ENCODE measurements at regions not wholly inside any gene's neighbourhood (a gene's known extent, or its start where the extent isn't known, plus 50 kb on each side); places are given as distances from the start of the nearest gene placed in this dataset.
A peak's percentile ranks its signal among the peaks of the same experiment; 100 is the strongest.

GRCh38 chr3:177828208-177828565 is 630.9 kb upstream of the TBL1XR1 start:
- H3K4me1 ChIP-seq (ENCODE audit: control insufficient read depth, insufficient read depth, low read length) = peaks cover 35% of the 10 kb centered on the region
- peak overlapping the region in 1 of 2 donors; percentile 54 for H3K9ac ChIP-seq (ENCODE audit: low read length in 2 of 2)
- H3K9me3 ChIP-seq (ENCODE audit: control insufficient read depth in 2 of 2, low read length in 2 of 2) = no peaks in the 10 kb centered on the region
- no peak overlapping the region for H3K27ac ChIP-seq (ENCODE audit: low read length)
- H3K27me3 ChIP-seq (ENCODE audit: control insufficient read depth in 1 of 2, insufficient read depth in 2 of 2, low read length in 2 of 2) = no peaks in the 10 kb centered on the region
- no peaks in the 10 kb centered on the region for H3K36me3 ChIP-seq (ENCODE audit: control insufficient read depth in 2 of 2, insufficient read depth in 2 of 2, low read length in 2 of 2)
- peak overlapping the region in 1 of 2 donors; percentile 37 for H3K4me3 ChIP-seq (ENCODE audit: low read length in 2 of 2)

DNA sequence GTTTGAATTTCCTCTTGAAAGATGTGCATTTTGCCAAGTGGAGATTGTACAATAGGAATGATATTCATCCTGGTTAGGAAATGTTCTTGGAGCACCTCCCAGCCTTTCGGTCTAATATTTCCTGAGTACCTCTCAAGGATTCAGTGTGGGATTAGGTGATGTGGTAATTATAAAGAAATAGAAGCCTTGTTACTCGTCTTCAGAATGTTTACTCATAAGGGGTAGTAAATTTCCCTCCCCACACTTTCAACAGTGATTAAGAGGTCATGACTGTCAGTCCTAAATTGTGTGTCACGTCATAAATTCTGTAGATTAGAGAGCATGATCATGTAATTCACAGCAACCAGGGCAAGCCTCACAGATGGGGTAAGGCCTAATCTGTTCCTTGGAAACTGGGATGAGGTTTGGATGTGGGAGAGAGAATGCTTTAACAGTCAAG is 633.1 kb upstream of the TBL1XR1 start:
- H3K9ac ChIP-seq (ENCODE audit: low read length in 2 of 2) = no peak overlapping the region
- peaks cover 24% of the 10 kb centered on the region for H3K4me1 ChIP-seq (ENCODE audit: control insufficient read depth, insufficient read depth, low read length)
- H3K36me3 ChIP-seq (ENCODE audit: control insufficient read depth in 2 of 2, insufficient read depth in 2 of 2, low read length in 2 of 2) = no peaks in the 10 kb centered on the region
- H3K9me3 ChIP-seq (ENCODE audit: control insufficient read depth in 2 of 2, low read length in 2 of 2) = no peaks in the 10 kb centered on the region
- no peak overlapping the region for H3K4me3 ChIP-seq (ENCODE audit: low read length in 2 of 2)
- H3K27ac ChIP-seq (ENCODE audit: low read length) = peak overlapping the region; percentile 1
- H3K27me3 ChIP-seq (ENCODE audit: control insufficient read depth in 1 of 2, insufficient read depth in 2 of 2, low read length in 2 of 2) = no peaks in the 10 kb centered on the region

DNA sequence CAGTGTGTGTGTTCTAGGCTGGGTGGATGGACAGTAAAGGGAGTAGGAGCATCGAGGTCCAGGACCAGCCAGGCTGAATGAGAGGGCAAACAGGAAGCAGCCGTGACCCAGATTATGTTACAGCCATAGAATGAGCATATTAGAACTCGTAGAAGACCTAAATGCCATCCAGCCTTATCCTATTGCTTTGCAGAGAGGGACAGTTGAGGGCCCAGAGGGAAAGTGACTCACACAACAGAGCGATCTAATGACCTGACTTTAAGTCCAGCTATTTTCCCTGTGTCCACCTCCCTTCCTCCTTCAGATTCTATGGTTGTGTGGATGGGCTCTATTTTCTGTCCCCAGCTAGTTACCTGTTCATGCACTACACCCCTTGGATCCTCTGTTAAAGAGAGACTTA is 634.1 kb upstream of the TBL1XR1 start:
- Histone ChIP-seq H3K27me3 (ENCODE audit: control insufficient read depth in 1 of 2, insufficient read depth in 2 of 2, low read length in 2 of 2) (no peaks in the 10 kb centered on the region), H3K9me3 (ENCODE audit: control insufficient read depth in 2 of 2, low read length in 2 of 2) (no peaks in the 10 kb centered on the region), H3K9ac (ENCODE audit: low read length in 2 of 2) (no peak overlapping the region), H3K4me1 (ENCODE audit: control insufficient read depth, insufficient read depth, low read length) (peaks cover 24% of the 10 kb centered on the region), H3K27ac (ENCODE audit: low read length) (no peak overlapping the region), H3K36me3 (ENCODE audit: control insufficient read depth in 2 of 2, insufficient read depth in 2 of 2, low read length in 2 of 2) (no peaks in the 10 kb centered on the region), H3K4me3 (ENCODE audit: low read length in 2 of 2) (no peak overlapping the region)

DNA sequence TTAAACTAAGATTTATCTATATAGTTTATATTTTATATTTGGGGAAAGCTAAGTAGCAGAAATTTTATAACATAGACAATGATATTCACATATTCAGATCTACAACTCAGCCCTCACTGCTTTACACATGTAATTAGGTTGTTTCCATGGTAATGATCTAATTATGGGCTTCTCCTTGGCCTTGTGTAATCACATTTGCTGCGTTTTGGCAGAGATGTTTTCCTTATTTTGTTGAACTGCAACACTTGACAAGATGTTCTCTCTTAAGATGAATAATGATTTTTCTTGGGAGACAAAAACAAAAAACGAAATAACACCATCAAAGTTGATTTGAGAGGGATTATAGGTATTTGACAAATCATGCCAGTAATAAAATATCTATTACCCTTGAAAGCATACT is 635.6 kb upstream of the TBL1XR1 start:
- Histone ChIP-seq H3K9ac (ENCODE audit: low read length in 2 of 2) (no peak overlapping the region), H3K27ac (ENCODE audit: low read length) (no peak overlapping the region), H3K4me3 (ENCODE audit: low read length in 2 of 2) (no peak overlapping the region), H3K9me3 (ENCODE audit: control insufficient read depth in 2 of 2, low read length in 2 of 2) (no peaks in the 10 kb centered on the region), H3K4me1 (ENCODE audit: control insufficient read depth, insufficient read depth, low read length) (peaks cover 19% of the 10 kb centered on the region), H3K27me3 (ENCODE audit: control insufficient read depth in 1 of 2, insufficient read depth in 2 of 2, low read length in 2 of 2) (no peaks in the 10 kb centered on the region), H3K36me3 (ENCODE audit: control insufficient read depth in 2 of 2, insufficient read depth in 2 of 2, low read length in 2 of 2) (no peaks in the 10 kb centered on the region)

DNA sequence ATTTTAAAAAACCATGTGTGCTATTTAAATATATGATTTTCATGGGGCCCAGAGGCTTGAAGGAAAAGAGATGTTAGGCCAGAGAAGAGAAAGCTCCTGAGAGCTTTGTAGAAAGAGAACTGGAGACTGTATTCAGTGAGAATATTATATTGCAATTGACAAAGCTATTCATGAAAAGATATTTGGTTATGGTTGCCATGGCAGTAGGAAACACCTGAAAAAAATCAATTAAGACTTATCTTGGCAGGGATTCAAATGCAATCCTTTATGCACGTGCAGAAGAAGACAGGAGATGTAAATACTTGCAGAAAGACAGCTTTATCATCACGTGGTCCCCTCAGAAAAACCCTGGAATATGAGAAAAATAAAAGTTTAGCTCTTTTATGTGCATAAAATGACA is 636.0 kb upstream of the TBL1XR1 start:
- H3K4me3 ChIP-seq (ENCODE audit: low read length in 2 of 2) = no peak overlapping the region
- no peaks in the 10 kb centered on the region for H3K27me3 ChIP-seq (ENCODE audit: control insufficient read depth in 1 of 2, insufficient read depth in 2 of 2, low read length in 2 of 2)
- H3K4me1 ChIP-seq (ENCODE audit: control insufficient read depth, insufficient read depth, low read length) = peaks cover 19% of the 10 kb centered on the region
- no peaks in the 10 kb centered on the region for H3K36me3 ChIP-seq (ENCODE audit: control insufficient read depth in 2 of 2, insufficient read depth in 2 of 2, low read length in 2 of 2)
- no peak overlapping the region for H3K9ac ChIP-seq (ENCODE audit: low read length in 2 of 2)
- H3K9me3 ChIP-seq (ENCODE audit: control insufficient read depth in 2 of 2, low read length in 2 of 2) = no peaks in the 10 kb centered on the region
- no peak overlapping the region for H3K27ac ChIP-seq (ENCODE audit: low read length)

DNA sequence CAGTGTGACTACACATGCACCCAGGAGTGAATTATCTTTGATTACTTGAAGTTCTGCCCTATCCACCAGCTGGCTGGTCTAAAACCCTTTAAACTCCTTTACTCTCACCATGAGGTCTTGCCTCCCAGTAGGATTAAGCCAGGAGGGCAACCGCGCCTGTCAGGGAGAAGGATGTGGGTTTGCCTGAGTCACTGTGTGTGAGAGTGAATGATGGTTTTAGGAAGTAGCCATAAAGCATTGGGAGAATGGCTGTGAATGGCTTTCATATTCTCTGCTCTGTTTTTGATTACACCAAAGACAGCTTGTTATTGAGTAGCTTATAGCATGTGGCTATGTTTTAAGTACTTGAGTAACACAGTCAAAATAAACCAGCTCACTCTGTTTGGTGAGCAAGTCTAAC is 637.7 kb upstream of the TBL1XR1 start:
- Histone ChIP-seq H3K27ac (ENCODE audit: low read length) (no peak overlapping the region), H3K36me3 (ENCODE audit: control insufficient read depth in 2 of 2, insufficient read depth in 2 of 2, low read length in 2 of 2) (no peaks in the 10 kb centered on the region), H3K27me3 (ENCODE audit: control insufficient read depth in 1 of 2, insufficient read depth in 2 of 2, low read length in 2 of 2) (no peaks in the 10 kb centered on the region), H3K4me3 (ENCODE audit: low read length in 2 of 2) (no peak overlapping the region), H3K9me3 (ENCODE audit: control insufficient read depth in 2 of 2, low read length in 2 of 2) (no peaks in the 10 kb centered on the region), H3K9ac (ENCODE audit: low read length in 2 of 2) (no peak overlapping the region), H3K4me1 (ENCODE audit: control insufficient read depth, insufficient read depth, low read length) (peaks cover 10% of the 10 kb centered on the region)

- Histone ChIP-seq H3K27me3 (ENCODE audit: control insufficient read depth in 1 of 2, insufficient read depth in 2 of 2, low read length in 2 of 2) (no peaks in the 10 kb centered on the region), H3K4me1 (ENCODE audit: control insufficient read depth, insufficient read depth, low read length) (peaks cover 4% of the 10 kb centered on the region), H3K9ac (ENCODE audit: low read length in 2 of 2) (no peak overlapping the region), H3K27ac (ENCODE audit: low read length) (no peak overlapping the region), H3K36me3 (ENCODE audit: control insufficient read depth in 2 of 2, insufficient read depth in 2 of 2, low read length in 2 of 2) (no peaks in the 10 kb centered on the region), H3K4me3 (ENCODE audit: low read length in 2 of 2) (no peak overlapping the region), H3K9me3 (ENCODE audit: control insufficient read depth in 2 of 2, low read length in 2 of 2) (no peaks in the 10 kb centered on the region)
Measured at GRCh38 chr3:177835917-177836316, 638.6 kb upstream of the TBL1XR1 start.

DNA sequence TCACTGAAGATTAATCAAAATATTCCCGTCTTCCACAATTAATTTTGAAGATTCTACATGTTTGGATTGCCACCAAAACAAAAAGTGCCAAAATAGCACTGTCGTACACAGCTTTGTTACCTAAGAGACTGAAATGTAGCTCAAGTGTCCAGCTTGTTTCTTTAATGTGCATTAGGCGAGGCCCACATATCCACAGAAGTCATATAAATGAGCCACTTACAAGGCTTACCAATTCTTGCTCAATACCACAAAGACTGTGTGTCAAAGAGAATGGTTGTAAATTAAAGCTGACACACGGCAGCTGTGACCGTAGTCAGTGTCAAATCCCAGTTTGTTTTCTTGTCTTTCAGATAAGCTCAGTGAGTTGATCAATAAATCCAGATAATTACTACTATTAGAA is 639.4 kb upstream of the TBL1XR1 start:
- Histone ChIP-seq H3K4me3 (ENCODE audit: low read length in 2 of 2) (no peak overlapping the region), H3K27me3 (ENCODE audit: control insufficient read depth in 1 of 2, insufficient read depth in 2 of 2, low read length in 2 of 2) (no peaks in the 10 kb centered on the region), H3K4me1 (ENCODE audit: control insufficient read depth, insufficient read depth, low read length) (peaks cover 4% of the 10 kb centered on the region), H3K27ac (ENCODE audit: low read length) (peak overlapping the region; percentile 50), H3K9ac (ENCODE audit: low read length in 2 of 2) (no peak overlapping the region), H3K9me3 (ENCODE audit: control insufficient read depth in 2 of 2, low read length in 2 of 2) (no peaks in the 10 kb centered on the region), H3K36me3 (ENCODE audit: control insufficient read depth in 2 of 2, insufficient read depth in 2 of 2, low read length in 2 of 2) (no peaks in the 10 kb centered on the region)

- H3K27me3 ChIP-seq (ENCODE audit: control insufficient read depth in 1 of 2, insufficient read depth in 2 of 2, low read length in 2 of 2) = no peaks in the 10 kb centered on the region
Measured at GRCh38 chr3:177837951-177838655, 640.8 kb upstream of the TBL1XR1 start.

GRCh38 chr3:177838766-177839350 is 641.6 kb upstream of the TBL1XR1 start:
- Histone ChIP-seq H3K36me3 (ENCODE audit: control insufficient read depth in 2 of 2, insufficient read depth in 2 of 2, low read length in 2 of 2) (no peaks in the 10 kb centered on the region), H3K4me1 (ENCODE audit: control insufficient read depth, insufficient read depth, low read length) (no peaks in the 10 kb centered on the region), H3K27ac (ENCODE audit: low read length) (no peak overlapping the region), H3K27me3 (ENCODE audit: control insufficient read depth in 1 of 2, insufficient read depth in 2 of 2, low read length in 2 of 2) (no peaks in the 10 kb centered on the region), H3K4me3 (ENCODE audit: low read length in 2 of 2) (no peak overlapping the region), H3K9me3 (ENCODE audit: control insufficient read depth in 2 of 2, low read length in 2 of 2) (no peaks in the 10 kb centered on the region), H3K9ac (ENCODE audit: low read length in 2 of 2) (no peak overlapping the region)

More at GRCh38 chr3:177837951-177838655, 640.8 kb upstream of the TBL1XR1 start:
- Histone ChIP-seq H3K27ac (ENCODE audit: low read length) (no peak overlapping the region), H3K9me3 (ENCODE audit: control insufficient read depth in 2 of 2, low read length in 2 of 2) (no peaks in the 10 kb centered on the region), H3K4me3 (ENCODE audit: low read length in 2 of 2) (no peak overlapping the region), H3K4me1 (ENCODE audit: control insufficient read depth, insufficient read depth, low read length) (peaks cover under 1% of the 10 kb centered on the region), H3K36me3 (ENCODE audit: control insufficient read depth in 2 of 2, insufficient read depth in 2 of 2, low read length in 2 of 2) (no peaks in the 10 kb centered on the region), H3K9ac (ENCODE audit: low read length in 2 of 2) (no peak overlapping the region)

DNA sequence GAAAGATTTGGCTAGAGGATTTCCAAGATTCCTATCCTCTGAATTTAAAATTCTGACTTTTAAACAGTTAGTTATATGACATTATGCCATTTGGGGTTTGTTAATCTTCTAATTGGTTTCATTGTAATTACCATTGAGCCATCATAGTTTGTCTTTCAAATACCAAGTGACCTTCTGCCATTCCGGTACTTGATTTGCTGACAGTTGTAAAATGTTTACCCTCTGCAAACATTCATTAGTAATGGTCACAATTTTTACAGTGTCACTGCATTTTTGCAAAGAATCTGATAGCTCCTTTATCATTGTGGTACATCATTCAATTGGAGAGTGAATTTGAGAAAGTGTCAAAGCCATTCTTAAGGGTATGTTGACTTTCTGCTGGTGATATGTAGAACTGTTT is 645.0 kb upstream of the TBL1XR1 start:
- no peaks in the 10 kb centered on the region for H3K36me3 ChIP-seq (ENCODE audit: control insufficient read depth in 2 of 2, insufficient read depth in 2 of 2, low read length in 2 of 2)
- H3K27me3 ChIP-seq (ENCODE audit: control insufficient read depth in 1 of 2, insufficient read depth in 2 of 2, low read length in 2 of 2) = no peaks in the 10 kb centered on the region
- no peaks in the 10 kb centered on the region for H3K9me3 ChIP-seq (ENCODE audit: control insufficient read depth in 2 of 2, low read length in 2 of 2)
- no peak overlapping the region for H3K9ac ChIP-seq (ENCODE audit: low read length in 2 of 2)
- H3K27ac ChIP-seq (ENCODE audit: low read length) = no peak overlapping the region
- no peaks in the 10 kb centered on the region for H3K4me1 ChIP-seq (ENCODE audit: control insufficient read depth, insufficient read depth, low read length)
- H3K4me3 ChIP-seq (ENCODE audit: low read length in 2 of 2) = no peak overlapping the region

Data from stomach smooth muscle (tissue), 2 donors.